GM10266 (cell line): ENCODE measurements at regions not wholly inside any gene's neighbourhood (a gene's known extent, or its start where the extent isn't known, plus 50 kb on each side); places are given as distances from the start of the nearest gene placed in this dataset.

Experiments used
- DNase-seq: peaks from one replicate; pipeline ENCODE4 v3.0.0; 2012; ENCODE audit errors: extremely low spot score
- TF ChIP-seq, protein P1 (sequence below): IDR thresholded peaks from 2 replicates; pipeline ENCODE4 v1.5.1; 2012; ENCODE audit warnings: mild to moderate bottlenecking, low read depth; ENCODE audit not compliant: control insufficient read depth, insufficient read depth; ENCODE audit errors: missing control alignments

DNA sequence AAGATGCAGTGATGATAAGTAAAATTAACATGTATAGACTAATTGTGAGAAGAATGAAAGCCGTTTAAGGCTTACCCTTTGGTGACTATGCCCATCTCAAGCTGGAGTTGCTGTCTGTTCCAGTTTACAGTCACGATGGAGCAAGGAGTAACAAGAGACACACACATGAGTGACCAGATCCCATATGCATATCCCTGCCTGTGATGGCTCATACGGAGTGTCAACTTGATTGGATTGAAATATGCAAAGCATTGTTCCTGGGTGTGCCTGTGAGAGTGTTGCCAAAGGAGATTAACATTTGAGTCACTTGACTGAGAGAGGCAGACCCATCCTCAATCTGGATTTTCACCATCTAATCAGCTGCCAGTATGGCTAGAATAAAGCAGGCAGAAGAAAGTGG, 786.8 kb downstream of the FAM181B start:
- TF ChIP-seq, protein P1, sequence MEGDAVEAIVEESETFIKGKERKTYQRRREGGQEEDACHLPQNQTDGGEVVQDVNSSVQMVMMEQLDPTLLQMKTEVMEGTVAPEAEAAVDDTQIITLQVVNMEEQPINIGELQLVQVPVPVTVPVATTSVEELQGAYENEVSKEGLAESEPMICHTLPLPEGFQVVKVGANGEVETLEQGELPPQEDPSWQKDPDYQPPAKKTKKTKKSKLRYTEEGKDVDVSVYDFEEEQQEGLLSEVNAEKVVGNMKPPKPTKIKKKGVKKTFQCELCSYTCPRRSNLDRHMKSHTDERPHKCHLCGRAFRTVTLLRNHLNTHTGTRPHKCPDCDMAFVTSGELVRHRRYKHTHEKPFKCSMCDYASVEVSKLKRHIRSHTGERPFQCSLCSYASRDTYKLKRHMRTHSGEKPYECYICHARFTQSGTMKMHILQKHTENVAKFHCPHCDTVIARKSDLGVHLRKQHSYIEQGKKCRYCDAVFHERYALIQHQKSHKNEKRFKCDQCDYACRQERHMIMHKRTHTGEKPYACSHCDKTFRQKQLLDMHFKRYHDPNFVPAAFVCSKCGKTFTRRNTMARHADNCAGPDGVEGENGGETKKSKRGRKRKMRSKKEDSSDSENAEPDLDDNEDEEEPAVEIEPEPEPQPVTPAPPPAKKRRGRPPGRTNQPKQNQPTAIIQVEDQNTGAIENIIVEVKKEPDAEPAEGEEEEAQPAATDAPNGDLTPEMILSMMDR: no peak
- DNase-seq: no peak

DNA sequence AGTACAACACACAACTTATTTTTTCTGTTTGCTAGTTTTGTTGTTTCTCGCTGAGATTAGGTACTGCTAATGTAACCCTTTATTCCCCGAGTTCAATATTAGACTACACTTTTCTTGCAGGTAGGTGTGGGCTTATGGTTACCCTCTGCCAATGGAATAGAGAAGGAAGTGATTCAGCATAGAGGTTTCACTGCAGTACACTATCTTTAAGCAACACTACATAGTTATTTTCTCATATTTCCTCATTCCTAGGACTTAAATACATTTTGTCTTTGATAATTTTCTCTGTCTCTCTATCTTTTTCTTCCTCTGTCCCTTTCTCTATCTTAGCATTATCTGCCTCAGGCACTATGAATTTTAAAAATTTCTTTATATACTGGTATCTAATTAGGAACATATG, 791.0 kb downstream of the FAM181B start:
- DNase-seq: no peak
- TF ChIP-seq, protein P1: no peak

DNA sequence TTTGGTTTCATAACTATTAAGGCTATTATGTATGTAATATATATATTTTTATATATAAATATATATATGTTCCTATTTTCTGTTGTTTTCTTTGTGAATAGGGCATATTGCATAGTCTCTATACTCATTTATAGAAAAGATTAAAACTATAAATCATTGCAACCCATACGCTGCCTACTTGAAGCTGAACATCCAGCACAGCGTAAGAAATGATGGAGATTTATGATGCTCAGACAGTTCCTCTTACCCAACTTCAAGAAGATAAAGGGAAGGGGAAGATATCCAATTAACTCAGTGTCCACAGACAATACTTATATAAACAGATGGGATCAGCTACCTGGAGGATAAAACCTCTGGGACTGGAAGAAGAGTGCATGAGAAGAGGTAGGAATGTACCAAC, 791.7 kb downstream of the FAM181B start:
- DNase-seq: no peak

DNA sequence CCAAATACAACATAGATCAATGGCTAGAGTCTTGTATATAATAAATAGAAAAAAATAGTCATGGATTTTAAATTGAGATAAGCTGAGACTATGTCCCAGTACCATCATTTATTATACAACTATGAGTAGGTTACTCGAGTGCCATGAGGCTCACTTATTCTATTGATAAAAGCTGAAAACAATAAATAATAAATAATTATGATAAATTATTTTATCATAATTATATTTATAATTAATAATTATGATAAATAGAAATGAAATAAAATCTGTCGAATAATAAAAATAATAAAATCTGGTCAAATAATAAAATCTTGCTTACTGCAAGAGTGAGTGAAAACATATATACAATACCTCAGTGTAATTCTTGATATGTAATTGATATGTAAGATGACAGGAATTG, 801.4 kb downstream of the FAM181B start:
- TF ChIP-seq, protein P1: no peak
- DNase-seq: no peak

More for the DNA sequence above, 791.7 kb downstream of the FAM181B start:
- TF ChIP-seq, protein P1: no peak

DNA sequence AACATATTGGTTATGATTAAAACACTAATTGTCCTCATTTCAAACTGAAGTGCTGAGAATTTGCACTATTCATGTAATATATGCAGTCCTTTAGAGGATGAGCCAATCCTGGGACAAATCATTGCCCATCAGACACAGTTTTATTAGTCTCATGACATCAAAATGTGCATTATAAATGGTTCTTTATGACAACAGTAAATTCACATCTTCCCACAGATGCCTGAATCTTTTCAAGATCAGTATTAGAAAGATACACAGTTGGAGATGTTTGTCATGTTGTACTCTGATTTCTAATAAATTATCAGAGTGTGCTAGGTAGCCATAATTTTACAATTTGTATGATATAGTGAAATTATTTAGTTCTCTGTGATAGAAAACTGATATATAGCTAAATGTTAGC, 813.5 kb downstream of the FAM181B start:
- DNase-seq: no peak
- TF ChIP-seq, protein P1: no peak

DNA sequence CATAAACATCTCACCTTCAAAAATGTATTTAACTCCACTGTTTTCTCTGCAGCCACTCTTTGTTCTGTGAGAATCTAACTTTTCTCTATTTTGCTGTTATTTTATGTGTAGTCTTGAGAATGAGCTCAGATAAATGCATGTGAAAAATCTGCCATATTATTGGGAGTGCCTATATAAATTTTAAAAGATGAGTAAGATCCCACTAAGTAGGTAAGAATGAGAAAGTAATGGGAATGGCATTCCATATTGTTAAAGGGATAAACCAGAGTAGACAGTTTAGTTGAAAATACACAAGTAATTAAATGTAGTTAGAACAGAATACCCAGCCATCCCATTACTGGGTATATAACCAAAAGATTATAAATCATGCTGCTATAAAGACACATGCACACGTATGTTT, 817.2 kb downstream of the FAM181B start:
- TF ChIP-seq, protein P1: no peak
- DNase-seq: no peak

DNA sequence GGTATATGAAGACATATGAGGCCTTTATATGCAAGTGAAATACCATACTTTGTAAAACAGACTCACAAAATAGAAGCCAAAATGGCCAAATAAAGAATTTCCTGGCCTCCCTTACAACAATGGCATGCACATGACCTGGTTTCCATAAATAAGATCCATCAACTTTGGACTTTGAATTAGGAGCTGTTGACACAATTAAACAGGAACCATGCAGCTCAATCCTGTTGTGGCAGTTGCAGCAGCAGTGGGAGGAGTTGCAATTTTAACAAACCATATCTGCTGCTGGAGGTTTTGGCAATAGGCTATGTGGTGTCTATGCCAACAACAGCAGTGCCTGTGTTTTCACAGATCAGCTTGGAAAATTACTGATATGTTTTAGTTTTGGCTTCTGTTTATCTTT, 818.6 kb downstream of the FAM181B start:
- TF ChIP-seq, protein P1: no peak
- DNase-seq: no peak
